Cerebellar nuclear complex (tissue), 1 donor: ENCODE measurements at regions not wholly inside any gene's neighbourhood (a gene's known extent, or its start where the extent isn't known, plus 50 kb on each side); places are given as distances from the start of the nearest gene placed in this dataset.

ENCODE experiments used
- DNase-seq, 2 experiments: peaks; one replicate each; lab custom pipeline; 2025; lab: John Stamatoyannopoulos, UW

- DNase-seq, result no peak
Measured at GRCh38 chr1:239212811-239213220, 173.6 kb upstream of the CHRM3 start.

DNA sequence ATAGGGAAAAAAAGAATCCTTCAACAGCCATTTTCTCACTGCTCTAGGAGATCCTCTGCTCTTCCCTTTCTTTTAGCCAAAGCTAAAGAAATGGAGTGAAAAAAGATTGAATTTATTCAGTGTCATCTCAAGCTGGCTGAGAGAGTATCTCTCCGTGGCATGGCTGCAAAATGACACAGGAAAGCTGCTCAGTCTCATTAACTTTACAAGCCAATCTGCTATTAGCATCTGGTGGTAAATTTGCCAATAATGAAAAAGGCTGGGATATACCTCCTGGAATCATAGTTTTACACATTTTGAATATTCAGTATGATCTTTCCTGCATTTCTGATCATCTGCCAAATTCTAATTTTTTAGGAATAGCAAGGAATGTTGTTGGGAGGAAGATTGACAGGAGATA, 176.8 kb upstream of the CHRM3 start:
- no peak for DNase-seq

DNA sequence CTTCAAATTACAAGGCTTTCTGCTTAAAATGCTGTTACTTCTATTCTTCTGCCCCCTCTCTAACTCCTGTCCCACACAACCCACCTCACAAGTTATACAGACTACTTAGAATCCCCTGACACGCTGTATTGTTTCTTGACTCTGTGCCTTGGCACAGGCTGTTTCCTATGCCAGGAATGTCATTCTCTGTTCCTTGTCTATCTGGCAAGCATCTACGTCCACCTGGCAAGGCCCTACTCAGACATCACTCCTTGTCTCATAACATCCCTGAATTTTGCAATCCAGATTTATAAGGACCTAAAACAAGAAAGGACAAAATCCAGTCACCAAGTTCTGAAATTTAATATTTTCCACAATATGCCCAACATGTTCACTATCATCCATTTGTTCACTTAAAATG, 182.0 kb upstream of the CHRM3 start:
- DNase-seq, result no peak

GRCh38 chr1:239197871-239198270, 188.5 kb upstream of the CHRM3 start:
- no peak for DNase-seq

- no peak for DNase-seq
Measured at GRCh38 chr1:239189998-239190512, 196.3 kb upstream of the CHRM3 start.

- no peak for DNase-seq
Measured at GRCh38 chr1:239186487-239186886, 199.9 kb upstream of the CHRM3 start.

DNA sequence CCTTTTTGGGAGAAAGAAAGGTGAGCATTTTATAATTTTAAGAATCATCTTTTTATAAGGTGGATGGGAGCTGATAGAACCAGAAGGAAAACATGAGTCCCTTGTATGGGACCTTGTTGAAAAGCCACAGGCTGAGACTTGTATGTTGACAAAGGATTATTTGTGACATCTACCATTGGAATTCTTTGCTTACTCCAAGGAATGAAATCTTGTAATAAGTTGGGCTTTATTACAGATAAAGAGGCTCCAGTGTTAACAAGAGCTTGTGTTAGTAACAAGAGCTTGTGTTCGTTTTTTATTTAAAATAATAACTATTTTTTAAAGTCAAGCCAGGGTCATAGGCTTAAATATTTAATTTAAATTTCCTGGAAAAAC, 201.1 kb upstream of the CHRM3 start:
- DNase-seq, result no peak

GRCh38 chr1:239184561-239185244, 201.7 kb upstream of the CHRM3 start:
- DNase-seq, result no peak

GRCh38 chr1:239178961-239179360, 207.4 kb upstream of the CHRM3 start:
- DNase-seq, result no peak

DNA sequence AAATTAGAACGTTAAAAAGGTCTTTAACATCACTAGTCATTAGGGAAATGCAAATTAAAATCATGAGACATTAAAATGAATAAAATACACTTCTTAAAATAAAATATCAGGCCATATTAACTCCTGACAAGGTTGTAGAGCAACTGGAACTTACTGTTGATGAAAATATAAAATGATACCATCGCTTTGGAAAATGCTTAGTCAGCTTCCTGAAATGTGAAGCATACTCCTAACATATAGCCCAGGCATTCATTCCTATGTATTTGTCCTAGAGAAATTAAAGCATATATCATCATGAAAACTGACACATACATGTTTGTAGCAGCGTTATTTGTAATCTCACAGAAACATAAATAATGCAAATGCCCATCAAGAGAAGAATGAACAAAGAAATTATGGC, 211.5 kb upstream of the CHRM3 start:
- no peak for DNase-seq

DNA sequence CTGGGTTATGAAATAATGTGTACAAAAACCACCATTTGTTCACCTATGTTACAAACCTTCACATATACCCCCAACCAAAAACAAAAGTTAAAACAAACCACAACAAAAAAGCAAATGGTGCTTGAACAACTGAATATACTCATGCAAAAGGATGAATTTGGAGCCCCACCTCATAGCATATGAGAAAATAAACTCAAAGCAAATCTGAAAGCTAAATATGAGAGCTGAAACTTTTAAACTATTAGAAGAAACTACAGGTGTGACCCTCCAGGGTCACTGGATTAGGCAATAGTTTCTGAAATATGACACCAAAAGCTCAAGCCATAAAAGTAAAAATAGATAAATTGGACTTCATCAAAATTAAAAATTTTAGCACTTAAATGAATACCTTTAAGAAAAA, 215.5 kb upstream of the CHRM3 start:
- no peak for DNase-seq

DNA sequence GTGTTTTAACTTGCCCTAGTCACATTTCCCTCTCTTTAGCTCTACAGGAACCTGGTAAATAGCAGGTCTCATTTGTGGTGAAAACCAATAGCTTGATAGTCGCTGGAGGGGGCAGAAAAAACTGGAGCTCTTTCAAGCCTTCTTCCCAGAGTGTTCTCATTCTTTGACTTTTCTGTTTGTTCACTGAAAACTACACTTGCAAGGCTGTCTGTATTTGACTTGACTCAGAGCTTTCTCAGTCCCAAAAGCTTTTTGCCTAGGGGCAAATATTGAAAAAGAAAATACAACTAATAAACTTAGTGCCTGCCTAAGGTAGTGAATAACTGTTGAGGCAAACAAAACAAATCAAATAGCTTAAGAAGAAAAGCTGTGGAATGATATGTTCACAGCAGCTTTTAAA, 217.1 kb upstream of the CHRM3 start:
- no peak for DNase-seq

DNA sequence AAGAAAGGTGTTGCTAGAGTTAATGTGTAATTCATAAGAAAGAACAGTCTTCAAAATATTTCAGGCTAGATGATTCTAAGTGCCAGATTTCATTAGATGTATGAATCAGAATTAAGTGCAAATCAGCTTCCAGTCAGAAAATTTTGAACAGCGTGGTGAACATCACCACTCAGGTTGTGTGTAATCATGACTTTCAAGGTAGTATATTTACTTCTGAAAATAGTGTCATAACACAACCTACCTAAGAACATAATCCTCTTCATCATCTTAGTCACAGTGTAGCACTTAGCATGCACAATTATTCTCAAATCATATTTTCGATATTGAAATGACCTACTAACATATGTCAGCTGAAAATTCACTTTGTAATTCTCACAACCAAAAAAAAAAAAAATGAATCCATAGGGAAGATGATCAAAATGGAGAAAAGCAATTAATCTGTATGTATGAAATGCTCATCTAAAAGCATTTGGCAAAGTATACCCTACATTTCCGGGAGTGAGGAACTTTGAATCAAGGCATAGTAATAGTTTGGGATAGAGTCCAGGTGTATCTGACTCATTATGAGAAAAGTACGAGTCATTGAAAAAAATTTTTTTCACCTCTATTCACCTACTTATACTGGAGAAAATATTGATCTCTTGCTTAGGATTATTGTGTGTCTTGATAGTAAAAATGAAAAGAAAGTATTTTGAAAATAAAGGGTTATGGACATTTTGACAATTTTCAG, 221.8 kb upstream of the CHRM3 start:
- DNase-seq, result no peak

DNA sequence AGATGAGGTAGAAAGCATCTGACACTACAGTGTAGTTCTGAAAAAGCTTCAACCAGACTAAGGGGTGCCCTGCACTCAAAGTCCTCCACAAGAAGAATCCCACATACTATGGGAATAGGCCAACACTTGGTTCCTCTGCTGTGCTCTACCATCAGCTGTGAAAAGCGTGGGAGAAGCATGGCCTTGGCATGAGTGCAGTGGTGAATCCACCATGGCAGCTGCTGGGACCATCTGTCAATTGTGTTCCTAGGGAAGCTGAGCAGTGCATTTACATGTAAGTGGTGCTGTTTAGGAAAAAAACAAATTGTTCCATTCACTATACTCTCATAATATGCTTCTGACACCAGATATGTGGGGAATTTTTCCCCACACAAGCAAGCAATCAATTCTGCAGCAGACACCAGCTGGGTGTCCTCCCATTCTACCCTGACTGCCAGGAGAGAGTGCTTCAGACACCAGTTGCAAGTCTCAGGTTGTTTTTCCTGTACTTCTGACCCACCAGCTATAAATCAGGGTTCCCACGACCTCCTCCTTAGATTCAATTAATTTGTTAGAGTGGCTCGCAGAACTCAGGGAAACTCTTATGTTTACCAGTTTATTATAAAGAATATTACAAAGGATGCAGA, 230.8 kb upstream of the CHRM3 start:
- no peak for DNase-seq

DNA sequence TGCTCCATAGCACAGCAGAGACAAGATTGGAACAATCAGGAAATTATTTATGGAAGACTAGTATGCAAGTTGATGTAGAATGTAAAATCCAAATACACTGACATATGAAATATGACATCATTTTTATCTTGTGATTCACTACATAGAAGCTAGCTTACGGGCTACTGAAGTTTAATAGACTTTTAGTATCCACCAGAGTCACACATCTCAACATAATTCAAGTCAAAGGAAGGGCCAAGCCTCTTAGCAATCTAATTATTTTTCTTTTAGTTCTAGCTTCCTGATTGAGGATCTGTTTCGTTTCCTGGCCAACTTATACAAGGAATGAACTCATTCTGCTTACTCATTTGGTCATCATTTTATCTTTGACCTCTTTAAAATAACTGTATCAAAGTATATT, 234.4 kb upstream of the CHRM3 start:
- no peak for DNase-seq

GRCh38 chr1:239140968-239141367, 245.4 kb upstream of the CHRM3 start:
- no peak for DNase-seq

DNA sequence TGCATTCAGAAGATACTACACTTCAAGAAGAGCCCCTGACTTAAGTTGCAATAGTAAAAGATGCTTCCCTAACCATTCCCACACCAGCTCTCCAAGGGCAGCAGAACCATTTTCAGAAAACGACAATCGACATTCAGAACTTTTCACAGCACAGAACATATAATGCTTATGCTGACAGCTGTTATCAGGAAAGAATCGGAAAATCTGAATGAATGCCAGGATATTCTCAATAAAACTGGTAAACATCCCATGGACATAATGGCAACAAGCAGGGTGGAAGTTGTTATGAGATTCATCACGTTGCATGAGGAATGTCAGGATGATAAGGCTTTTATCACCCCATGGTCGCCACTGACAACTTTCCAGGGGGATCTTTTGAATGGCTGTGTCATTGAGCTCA, 246.6 kb upstream of the CHRM3 start:
- no peak for DNase-seq

GRCh38 chr1:239128541-239128940, 257.8 kb upstream of the CHRM3 start:
- DNase-seq, result no peak

DNA sequence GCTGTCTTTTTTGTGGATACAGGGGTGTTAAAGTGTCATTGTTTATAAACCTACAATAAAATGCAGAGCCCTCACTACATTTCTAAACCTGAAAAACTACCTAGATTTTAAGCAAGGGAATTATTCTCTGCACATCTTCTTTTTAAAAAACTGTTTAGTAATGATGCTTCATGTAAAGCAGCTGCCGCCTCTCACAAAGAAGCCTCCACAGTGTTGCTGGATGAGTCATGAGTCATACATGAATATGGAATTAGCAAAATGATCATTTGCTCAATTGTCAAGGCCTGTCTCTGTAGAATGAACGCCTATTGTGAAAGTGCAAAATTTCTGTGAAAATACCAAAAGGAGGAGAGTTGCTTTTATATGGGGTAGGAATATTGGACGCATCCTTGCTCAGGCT, 259.5 kb upstream of the CHRM3 start:
- no peak for DNase-seq

DNA sequence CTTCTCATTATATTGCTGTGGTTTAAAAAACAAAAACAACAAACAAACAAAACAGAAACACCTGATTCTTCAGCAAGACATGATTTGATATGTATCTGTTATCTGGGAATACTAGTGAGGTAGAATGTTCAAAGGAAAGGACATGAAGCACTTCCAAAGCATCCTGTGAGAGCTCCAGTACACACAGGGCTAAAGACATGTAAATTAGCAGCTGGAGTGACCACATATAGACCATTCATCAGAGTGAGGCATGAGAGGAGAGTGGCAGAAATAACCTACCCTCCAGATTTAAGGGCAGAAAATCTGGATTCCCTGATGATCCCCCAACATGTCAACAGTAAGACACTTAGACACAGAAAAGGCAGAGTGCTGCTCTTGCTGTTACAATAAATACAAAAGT, 260.5 kb upstream of the CHRM3 start:
- no peak for DNase-seq

DNA sequence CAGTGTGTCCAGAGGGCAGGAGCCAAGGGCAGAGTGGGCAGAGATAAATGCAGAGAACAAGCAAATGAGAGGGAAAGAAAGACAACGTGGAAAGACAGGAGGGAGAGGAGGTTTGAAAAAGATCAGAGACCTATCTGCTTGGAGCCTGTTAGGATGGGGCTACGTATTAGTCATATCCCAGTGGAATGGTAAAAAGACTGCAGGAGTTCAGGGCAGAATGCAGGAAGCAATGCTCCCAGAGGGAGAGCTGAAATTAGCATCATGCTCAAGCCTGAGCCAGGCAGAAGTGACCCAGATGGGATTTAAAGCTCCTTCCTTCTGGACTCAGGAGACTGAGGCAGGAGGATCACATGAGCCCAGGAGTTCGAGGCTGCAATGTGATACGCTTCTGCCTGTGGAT, 261.3 kb upstream of the CHRM3 start:
- DNase-seq, result no peak

GRCh38 chr1:239123260-239123659, 263.1 kb upstream of the CHRM3 start:
- no peak for DNase-seq
